PFSK-1 (cell line): ENCODE measurements at regions not wholly inside any gene's neighbourhood (a gene's known extent, or its start where the extent isn't known, plus 50 kb on each side); places are given as distances from the start of the nearest gene placed in this dataset.

ENCODE experiments used
- FOXP2 ChIP-seq: optimal IDR thresholded peaks from 2 replicates; pipeline ENCODE3; 2011; ENCODE audit warnings: borderline replicate concordance, control low read depth, inconsistent platforms; ENCODE audit not compliant: insufficient read depth; ENCODE audit errors: extremely low read length, extremely low read depth
- POLR2AphosphoS5 ChIP-seq: IDR thresholded peaks from 2 replicates; pipeline ENCODE4 v1.6.1; 2012; ENCODE audit warnings: low read depth, mild to moderate bottlenecking, control low read depth, low read length, moderate library complexity
- SIN3A ChIP-seq: IDR thresholded peaks from 2 replicates; pipeline ENCODE4 v1.6.1; 2012; ENCODE audit warnings: mild to moderate bottlenecking, low read length, moderate library complexity, borderline replicate concordance; ENCODE audit not compliant: insufficient read depth
- TAF1 ChIP-seq: IDR thresholded peaks from 2 replicates; pipeline ENCODE4 v1.6.1; 2012; ENCODE audit warnings: low read length, control low read depth, borderline replicate concordance; ENCODE audit not compliant: insufficient read depth
- TF ChIP-seq, protein P1 (sequence below), 2 experiments: IDR thresholded peaks; 2 replicates each; pipeline versions ENCODE4 v1.6.1 to v1.8.0; 2011 to 2012; ENCODE audit warnings: low read depth in 2 of 2, low read length in 2 of 2, control low read depth in 1 of 2, inconsistent platforms in 1 of 2, mild to moderate bottlenecking in 1 of 2, moderate library complexity in 1 of 2; ENCODE audit not compliant: insufficient read depth in 1 of 2

- TF ChIP-seq POLR2AphosphoS5, result no peak
- no peak for TF ChIP-seq TAF1
These were observed 76.4 kb upstream of the PPARA start for GRCh38 chr22:46073683-46074504.

DNA sequence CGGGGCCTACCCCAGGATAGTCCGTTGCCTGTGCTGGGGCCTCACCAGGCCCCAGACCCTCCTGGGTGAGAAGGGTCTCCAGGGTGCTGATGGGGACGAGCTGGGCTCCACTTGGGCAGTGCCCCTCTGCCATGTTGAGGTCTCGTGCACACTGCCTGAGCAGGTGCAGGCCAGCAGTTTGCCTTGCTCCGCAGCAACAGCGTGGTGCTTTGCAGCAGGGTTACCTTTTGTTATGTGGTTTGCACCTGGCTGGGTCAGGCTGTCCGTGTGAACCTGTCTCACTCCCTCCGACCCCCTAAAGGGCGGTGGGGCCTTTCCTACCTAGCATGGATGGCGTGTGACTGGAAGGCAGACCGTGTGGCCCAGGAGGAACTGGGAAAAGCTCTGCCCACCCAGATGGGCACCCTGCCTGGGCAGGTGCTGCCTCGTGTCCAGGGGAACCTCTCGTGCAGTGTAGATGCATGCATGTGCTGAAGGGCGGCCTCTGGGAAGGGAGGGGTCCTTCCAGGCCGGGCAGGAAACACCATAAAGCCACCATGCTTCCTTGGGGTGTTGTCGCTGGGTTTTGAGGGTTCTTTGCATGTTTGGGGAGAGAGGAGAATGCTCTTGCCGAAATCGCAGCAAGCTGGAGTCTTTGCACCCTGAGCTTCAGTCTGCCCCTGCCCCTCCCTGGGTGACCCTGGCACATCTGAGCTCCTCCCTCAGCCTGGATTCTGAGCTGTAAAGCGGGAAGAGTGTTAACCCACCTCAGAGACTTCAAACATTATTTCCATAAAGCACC lies 75.4 kb upstream of the PPARA start:
- TF ChIP-seq POLR2AphosphoS5 (no peak), TAF1 (no peak), FOXP2 (no peak), SIN3A (no peak)
- TF ChIP-seq, protein P1, sequence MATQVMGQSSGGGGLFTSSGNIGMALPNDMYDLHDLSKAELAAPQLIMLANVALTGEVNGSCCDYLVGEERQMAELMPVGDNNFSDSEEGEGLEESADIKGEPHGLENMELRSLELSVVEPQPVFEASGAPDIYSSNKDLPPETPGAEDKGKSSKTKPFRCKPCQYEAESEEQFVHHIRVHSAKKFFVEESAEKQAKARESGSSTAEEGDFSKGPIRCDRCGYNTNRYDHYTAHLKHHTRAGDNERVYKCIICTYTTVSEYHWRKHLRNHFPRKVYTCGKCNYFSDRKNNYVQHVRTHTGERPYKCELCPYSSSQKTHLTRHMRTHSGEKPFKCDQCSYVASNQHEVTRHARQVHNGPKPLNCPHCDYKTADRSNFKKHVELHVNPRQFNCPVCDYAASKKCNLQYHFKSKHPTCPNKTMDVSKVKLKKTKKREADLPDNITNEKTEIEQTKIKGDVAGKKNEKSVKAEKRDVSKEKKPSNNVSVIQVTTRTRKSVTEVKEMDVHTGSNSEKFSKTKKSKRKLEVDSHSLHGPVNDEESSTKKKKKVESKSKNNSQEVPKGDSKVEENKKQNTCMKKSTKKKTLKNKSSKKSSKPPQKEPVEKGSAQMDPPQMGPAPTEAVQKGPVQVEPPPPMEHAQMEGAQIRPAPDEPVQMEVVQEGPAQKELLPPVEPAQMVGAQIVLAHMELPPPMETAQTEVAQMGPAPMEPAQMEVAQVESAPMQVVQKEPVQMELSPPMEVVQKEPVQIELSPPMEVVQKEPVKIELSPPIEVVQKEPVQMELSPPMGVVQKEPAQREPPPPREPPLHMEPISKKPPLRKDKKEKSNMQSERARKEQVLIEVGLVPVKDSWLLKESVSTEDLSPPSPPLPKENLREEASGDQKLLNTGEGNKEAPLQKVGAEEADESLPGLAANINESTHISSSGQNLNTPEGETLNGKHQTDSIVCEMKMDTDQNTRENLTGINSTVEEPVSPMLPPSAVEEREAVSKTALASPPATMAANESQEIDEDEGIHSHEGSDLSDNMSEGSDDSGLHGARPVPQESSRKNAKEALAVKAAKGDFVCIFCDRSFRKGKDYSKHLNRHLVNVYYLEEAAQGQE (IDR thresholded peaks at IDR 0.05; ENCODE audit: insufficient read depth in 1 of 2, low read depth in 2 of 2, low read length in 2 of 2), result no peak

- TF ChIP-seq POLR2AphosphoS5, result no peak
- no peak for TF ChIP-seq FOXP2
- TF ChIP-seq, protein P1 (IDR thresholded peaks at IDR 0.05; ENCODE audit: insufficient read depth in 1 of 2, low read depth in 2 of 2, low read length in 2 of 2), result no peak
- no peak for TF ChIP-seq SIN3A
These were observed 74.4 kb upstream of the PPARA start for GRCh38 chr22:46075764-46076531.

DNA sequence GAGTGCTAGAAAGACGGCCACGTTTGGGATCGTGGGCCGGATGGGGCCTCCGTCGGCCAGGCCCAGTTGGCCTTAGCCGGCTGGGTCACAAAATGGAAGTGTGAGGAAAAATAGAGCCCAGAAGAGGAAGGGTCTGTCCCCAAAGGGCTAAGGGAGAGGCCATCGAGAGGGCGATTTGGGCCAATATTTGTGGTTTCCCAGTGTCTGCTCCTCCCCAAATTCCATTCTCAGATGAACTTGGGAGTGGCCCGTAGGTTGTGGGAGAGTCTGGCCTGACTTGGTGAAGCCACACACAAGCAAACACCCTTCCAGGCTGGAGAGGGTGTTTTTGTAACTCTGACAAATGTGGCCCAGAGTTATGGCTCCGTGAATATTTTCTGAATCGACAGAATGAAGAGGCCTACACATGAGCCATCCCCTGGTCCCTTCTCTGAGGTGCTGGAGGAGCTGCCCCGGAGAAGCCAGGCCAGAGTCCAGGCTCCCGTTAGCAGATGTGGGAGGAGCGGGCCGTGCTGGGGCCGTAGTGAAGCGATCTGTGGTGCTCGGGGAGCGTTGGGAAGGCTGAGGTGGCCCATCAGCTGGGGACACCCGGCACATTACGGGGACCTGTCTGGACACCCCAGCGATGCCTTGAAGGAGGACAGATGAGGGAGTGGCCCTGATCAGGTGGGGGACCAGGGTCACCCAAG lies 73.5 kb upstream of the PPARA start:
- TF ChIP-seq SIN3A, result no peak
- TF ChIP-seq POLR2AphosphoS5, result no peak
- no peak for TF ChIP-seq TAF1
- TF ChIP-seq FOXP2, result no peak
- TF ChIP-seq, protein P1 (IDR thresholded peaks at IDR 0.05; ENCODE audit: insufficient read depth in 1 of 2, low read depth in 2 of 2, low read length in 2 of 2), result no peak

DNA sequence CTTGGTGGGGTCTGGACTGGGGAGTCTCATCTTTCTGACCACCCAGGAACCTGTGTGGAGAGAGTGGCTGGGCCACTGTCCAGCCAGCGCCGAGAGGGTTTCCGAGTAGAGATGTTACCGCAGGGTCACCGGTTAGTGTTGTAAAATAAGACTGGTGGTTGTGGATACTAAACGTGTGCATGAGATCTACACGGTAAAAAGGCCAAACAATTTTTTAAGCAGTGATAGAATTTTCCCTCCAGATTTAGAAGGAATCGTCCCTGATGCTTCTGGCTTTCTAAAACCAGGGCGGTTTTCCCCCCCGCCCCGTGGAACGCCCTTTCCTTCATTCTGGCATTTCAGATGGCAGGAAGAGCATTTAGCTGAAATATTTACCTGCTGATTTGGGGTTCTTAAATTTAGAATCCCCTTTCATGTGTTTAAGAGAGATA lies 72.6 kb upstream of the PPARA start:
- no peak for TF ChIP-seq SIN3A
- TF ChIP-seq TAF1, result no peak
- no peak for TF ChIP-seq POLR2AphosphoS5
- no peak for TF ChIP-seq FOXP2
- TF ChIP-seq, protein P1 (IDR thresholded peaks at IDR 0.05; ENCODE audit: insufficient read depth in 1 of 2, low read depth in 2 of 2, low read length in 2 of 2), result no peak
